ENCODE measurements at regions not wholly inside any gene's neighbourhood (a gene's known extent, or its start where the extent isn't known, plus 50 kb on each side); places are given as distances from the start of the nearest gene placed in this dataset.

DNA sequence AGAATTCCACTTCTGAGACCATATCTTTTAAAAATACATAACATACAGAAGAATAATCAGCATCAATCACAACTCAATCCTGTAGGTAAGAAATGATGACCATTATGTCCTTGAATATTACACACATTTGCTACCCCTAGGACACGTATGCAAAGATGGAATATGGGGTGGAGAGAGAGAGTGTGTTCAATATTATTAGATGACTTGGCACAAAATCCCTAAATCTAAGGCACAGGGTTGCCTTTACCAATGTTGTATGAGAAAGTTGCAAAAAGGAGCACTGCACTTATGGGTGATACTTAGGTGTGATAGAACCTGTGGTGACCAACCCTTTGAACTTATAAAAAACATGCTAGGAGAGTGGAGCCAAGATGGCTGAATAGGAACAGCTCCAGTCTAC lies 326.2 kb upstream of the FSHR start:
- DNase-seq, result no peak

DNA sequence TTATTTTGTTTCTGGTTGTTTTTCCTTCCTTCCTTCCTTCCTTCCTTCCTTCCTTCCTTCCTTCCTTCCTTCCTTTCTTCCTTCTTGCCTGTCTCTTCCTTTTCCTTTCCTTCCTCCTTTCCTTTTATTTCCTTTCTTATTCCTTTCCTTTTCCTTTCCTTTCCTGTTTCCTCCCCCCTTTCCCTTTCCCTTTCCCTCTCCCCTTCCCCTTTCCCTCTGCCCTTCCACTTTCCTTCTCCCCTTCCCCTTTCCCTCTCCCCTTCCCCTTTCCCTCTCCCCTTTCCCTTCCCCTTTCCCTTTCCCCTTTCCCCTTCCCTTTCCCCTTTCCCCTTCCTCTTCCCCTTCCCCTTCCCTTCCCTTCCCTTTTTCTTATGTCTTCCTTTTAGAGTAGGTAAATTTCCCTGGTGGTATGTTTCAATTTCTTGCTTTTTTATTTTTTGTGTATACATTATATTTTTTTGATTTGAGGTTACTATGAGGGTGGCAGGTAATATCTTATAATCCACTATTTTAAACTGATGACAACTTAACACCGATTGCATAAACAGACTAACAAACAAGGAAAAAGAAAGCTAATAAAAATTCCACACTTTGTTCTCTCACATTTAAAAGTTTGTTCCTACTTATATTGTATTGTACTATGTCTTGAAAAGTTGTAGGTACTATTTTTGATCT lies 311.0 kb upstream of the FSHR start:
- DNase-seq, result no peak

DNA sequence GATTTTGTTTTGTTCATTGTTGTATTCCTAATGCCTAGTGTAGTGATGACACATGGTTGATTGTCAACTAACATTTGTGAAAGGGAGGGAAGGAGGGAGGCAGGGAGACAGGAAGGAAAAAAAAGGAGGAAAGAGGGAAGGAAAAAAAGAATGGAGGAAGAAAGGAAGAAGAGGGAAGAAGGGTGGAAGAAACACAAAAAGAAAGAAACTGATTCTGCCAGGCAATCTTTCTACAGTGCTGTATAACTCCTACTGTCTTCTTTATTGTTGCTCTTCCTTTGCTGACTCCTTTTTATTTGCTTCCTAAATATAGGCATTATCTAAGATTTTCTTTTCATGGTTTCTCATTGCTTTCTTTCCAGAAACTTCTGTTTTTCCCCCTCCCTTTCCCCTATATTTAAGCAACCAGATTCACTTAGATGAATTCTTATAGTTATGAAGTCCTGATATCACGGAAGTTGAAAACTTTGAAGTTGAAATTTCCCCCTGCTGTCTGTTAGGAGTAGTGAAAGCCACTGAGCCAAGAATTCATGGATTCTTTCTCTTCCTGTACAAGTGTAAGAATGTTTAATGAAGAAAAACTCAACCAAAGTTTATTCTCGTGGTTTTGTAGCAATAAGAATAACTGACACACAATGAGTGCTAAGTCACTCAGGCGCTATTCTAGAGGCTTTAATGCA lies 305.1 kb upstream of the FSHR start:
- DNase-seq, result no peak

DNA sequence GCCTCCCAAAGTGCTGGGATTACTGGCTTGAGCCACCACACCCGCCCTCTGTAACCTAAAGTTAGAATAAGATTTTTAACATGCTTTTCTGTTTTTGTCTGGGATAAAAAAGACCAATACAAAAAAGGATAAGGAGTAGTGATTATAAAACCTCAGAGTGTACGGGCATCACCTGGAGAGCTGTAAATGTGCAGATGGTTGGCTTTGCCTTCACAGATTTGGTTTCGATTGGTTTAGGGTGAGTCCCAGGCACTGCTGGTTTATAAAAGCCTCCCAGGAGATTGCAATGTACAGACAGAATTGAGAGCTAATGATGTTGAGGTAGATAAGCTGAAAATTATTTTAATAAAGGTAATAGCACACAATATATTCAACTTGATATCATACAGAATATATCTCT lies 289.7 kb upstream of the FSHR start:
- no peak for DNase-seq

DNA sequence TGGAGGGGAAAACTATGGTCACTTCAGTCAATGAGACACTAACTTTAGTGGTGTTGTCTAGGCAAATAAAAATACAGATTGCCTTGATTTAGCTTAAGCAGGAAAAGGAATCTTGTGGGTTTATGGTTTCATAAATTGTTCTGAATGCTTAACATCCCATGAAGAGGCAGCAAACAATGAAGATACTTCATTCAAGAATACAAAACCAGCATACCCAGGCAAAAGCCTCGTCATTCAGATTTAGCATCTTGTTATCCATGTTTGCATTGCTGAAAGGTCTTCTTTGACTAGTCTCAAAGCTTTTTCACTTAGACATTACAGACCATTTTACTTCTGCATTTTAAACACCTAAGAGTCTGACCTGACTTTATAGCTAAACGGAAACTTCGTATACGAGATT lies 272.7 kb upstream of the FSHR start:
- DNase-seq, result no peak

DNA sequence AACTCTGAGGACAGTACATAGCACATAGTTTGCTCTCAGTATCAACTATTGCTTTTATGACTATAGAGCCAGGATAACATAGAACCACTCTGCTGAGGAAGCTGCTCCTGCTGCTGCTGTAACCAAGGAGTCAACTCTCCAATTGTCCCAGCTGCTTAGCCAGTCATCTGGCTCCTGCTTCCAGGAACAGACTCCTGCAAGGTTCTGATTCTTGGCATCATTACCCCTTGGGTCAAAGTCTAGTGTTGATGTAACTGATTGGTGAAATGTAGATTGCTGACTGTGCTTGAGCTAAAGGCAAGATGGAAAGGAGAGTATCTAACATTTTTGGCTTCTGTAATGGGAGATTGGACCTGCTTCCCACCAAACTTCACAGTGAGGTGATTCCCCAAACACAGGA lies 261.9 kb upstream of the FSHR start:
- no peak for DNase-seq

DNA sequence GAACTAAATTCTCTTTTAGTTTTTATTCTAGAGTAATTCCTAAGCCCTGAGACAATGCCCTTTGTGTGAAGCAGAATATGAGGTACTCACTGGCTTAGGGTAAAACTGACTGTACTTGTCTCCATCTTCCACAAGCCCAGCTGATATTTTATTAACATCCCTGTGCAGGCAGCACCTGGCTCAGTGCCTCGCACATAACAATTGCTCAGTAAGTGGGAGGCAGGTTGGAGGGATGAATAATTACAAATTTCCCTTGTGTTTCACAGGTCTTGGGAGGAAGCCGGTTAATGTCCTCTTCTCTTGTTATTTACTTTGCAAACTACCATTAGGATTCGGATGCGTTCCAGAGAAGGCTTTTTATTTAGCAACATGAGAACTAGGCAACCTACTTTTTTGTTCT lies 249.8 kb upstream of the FSHR start:
- no peak for DNase-seq

DNA sequence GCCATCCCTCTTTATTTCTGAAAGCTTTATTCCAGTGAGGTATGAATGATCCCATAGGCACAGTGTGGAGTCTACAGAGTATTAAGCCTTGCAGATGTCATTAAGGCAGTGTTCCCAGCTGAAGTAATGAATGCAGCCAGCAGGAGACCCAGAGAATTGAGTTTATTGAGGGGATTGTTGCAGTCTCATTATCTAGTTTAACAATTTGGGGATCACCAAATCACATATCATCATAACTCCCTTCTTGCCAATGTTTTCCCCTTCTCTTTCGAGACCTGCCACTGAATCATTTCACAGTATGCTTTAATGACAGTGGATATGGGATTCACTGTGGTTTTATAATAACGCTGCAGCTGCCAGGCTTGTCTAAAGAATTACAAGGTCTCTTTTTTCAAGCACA lies 249.3 kb upstream of the FSHR start:
- DNase-seq, result no peak

DNA sequence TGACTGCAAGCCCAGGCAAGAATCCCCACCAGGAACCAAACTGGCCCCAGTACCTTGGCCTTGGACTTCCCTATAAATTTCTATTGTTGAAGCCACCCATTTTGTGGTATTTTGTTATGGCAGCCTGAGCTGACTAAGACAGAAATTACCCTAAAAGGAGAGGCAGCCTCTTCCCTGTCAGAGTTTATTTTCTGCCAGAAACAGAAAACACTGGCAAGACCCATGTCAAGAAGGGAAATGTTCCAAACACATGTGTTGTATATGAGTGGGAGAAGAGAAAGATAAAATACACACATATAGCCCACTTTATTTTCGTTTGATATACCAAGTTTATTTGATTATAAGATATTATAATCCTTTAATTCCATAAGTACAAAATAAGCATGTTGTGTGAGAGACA lies 225.1 kb upstream of the FSHR start:
- DNase-seq, result no peak

DNA sequence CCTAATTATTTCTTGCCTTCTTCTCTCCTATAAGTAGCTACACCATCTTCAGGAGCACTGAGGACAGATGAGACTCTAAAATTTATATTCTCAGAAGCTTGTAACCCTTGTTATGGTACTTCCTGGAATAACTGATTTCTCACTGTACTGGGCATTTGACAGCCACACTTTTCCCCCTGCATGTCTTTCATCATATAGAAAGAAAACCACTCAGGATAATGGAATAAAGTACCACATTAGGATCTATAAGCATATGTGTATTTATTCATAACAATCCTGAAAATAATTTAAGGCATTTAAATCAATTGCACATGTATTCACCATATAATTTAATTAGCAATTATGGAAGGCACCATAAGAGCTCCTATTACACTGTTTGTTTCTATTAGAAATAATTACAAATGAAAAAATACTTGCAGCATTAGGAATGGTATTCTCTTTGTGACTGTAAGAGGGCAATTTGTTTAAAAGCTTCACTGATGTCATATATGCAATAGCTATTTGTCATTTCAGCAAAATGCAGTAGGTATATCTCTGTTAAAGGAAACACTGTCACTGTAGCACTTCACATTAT lies 216.9 kb upstream of the FSHR start:
- no peak for DNase-seq

DNA sequence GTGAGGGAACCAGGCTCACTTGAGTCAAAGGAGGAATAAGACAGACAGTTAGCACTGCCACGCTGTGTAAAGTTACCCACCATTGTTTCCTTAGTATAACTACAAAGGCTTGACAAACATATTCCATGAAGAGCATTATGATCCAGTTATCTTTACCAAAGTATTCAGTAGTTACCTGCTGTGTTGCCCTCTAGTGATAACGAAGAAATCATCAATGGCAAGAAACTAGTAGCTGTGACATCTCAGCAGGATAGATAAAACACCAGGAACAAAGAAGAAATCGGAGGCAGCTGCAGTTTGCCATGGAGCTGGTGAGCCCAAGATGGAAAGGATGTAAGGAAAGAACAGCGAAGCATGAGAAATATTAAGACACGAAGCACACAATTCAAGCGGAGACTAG lies 215.3 kb upstream of the FSHR start:
- no peak for DNase-seq

DNA sequence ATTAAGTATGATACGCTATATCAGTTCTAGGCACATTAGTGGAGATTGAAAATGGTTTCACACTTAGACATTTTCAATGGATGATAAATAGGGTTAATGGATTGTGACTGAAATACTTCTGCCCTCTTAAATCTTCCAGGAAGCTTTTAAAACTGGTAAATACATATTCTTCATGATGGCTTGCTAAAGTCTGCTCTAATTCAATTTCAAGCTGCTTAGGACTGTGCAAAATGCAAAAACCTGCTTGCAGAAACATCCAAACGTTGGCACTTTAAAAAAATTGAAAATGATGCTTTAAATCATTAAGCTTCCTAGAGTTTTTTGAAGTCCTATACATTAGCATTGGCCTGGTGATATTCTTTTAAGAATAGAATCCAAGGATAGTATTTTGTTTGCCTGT lies 214.8 kb upstream of the FSHR start:
- no peak for DNase-seq

DNA sequence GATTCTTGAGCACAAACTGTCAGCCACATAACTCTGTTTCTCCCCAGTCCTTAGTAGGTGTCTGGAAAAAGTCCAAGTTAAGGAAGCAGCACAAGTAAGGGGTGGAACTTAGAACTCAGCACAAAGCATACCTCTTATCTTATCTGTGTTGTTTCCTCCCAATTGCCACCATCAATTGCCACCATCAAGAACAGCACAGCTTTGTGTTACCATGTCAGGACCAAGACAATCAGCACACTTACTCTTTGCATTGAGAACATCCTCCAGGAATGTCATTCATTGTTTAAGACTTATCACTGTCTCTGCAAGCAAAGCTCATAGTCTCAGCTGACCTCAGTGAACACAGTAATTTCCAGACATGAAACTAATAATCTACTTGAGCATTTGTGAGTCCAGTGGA lies 212.7 kb upstream of the FSHR start:
- no peak for DNase-seq

DNA sequence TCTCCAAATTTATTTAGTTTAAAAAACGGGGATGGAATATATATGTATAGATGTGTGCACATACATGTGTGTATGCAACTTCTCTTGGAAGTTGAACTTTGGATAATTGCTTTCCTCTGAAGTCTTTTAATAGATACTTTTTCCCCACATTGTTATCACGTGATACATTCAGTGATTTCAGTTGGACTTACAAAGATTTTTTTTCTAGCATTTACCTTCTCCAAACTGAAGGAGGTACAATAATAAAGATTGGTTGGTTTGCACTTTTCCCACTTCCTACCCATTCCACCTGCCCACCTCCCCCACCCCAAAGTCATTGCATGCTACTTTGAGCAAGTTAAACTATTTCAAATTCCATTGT lies 206.1 kb upstream of the FSHR start:
- DNase-seq, result no peak

DNA sequence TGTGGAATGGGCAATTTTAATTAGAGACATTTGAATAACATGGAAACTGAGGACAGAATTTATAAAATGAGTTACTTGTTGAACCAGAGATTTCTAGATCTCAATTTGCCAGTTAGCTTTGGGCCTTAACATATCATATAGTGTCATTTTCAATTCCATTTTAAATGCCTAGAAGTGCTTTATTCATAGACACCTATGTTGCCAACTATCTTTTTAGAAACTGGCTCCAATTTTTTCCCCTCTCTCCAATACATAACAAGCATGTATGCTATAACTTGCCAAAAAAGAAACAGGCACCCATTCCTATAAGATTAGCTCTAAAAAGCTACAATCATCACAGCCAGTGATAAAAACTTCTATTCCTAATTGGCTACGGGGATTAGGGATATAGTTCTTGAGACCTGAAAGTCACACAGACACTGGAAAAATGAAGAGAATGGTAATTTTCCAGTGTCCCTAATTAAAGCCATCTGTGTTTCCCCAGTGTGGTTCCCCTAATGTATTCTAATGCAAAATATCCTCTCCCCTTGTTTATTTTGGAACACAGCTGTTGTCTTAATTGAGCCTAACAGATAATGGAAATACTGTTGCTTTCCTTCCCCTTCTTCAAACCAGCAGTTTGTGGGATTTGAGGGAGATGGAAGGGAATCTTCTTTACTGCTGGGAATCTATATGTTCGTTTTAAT lies 205.5 kb upstream of the FSHR start:
- DNase-seq, result no peak

DNA sequence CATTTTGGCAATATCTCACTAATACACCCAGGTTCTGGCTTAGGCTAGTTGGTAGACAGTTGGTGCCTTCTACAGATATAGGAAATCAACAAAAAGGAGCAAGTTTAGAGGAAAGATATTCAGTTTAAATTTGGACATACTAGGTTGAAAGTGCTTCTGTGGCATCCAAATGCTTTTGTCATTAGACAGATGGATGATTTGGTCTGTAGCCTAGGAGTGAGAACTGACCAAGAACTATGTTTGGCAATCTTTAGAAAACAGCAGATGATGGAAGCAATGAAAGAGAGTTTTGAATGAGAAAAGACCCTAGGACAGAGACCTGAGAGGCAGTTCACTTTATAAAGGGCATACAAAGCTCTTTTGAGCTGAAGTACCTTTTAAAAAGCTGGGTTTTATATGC lies 201.3 kb upstream of the FSHR start:
- no peak for DNase-seq

DNA sequence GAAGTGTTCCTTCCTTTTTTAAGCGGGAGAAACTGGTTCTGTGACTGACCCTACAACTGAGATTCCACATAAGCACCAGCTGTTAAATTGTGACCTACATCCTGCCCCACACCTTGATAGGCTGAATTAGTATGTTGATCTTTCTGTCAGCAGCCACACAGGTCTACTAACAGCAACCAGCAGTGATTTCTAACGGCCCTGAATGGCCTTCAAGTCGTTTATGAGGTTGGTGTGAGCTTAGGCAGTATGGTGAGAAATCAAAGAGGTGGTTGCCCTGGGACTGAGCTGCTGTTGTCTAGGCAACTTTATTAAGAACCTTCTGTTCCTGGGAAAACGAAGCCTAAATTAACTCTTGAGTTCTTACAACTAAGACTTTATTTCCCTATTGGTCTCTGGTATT lies 197.2 kb upstream of the FSHR start:
- no peak for DNase-seq

DNA sequence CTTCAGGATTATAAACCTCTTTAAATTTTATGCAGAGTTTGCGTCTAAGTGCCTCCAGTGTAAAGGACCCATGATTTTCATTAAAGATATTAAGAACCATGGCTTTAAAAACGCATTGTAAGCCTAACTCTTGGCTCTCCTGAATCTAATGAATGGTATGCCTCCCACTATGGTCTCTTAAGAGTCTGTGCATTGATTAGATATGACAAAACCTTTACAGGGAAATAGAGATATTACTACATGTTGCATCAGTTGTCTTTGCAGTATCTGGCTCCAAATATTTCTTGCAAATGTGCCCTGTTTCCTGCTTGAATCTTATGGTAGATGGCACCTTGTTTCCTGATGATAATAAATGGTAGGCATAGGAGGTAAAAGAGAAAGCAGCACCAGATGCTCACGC lies 189.3 kb upstream of the FSHR start:
- no peak for DNase-seq

DNA sequence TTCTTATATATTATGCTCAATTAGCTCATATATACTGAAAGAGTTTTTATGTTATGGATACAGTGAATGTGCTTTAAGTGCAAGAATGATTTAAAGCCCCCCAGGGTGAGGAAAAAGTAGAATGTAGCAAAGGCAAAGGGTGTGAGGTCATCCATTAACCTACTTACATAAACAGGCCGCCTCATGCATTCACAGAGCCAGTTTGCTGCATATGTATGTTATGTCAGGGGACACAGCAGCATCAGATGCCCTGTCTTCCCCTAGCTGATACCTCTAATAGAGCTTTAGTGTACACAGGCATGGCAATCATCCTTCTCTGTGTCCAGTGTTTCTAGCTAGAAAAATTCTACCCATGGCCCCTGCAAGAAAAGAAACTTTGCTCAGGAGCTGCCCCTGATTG lies 187.8 kb upstream of the FSHR start:
- DNase-seq, result no peak

DNA sequence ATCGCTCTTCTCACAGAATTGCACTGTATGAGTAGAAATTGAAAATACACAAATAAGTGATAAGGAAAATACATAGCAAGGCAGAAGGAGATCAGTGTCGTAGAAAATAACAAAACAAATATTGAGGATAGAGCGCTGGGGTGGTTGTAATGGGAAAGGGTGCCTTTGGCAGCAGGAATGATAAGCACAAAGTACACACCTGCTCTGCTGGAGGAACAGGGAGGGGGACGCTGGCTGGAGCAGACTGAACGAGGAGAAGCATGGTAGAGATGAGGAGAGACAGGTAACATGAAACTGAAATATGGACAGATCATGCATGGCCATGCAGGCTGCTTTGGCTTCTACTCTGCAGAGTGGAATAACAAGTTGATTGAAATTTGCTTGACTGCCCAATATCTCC lies 181.2 kb upstream of the FSHR start:
- DNase-seq, result no peak

DNA sequence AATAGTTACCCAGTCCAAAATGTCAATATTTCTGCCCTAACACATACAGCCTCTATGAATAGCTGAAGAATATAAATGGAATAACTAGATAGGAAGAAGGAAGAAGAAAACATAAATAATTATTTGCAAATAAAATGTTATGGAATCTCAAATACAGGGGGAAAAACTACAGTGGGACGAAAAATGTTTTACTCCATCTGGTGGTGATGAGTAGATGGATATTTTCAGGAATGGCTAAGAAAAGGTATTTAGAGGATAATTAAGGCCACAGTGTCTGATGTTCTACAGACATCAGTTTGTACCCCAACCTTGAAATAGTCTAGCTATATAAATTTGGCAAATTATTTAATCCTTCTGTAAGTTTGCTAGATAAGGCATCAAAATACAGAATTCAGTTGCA lies 178.1 kb upstream of the FSHR start:
- DNase-seq, result no peak

DNA sequence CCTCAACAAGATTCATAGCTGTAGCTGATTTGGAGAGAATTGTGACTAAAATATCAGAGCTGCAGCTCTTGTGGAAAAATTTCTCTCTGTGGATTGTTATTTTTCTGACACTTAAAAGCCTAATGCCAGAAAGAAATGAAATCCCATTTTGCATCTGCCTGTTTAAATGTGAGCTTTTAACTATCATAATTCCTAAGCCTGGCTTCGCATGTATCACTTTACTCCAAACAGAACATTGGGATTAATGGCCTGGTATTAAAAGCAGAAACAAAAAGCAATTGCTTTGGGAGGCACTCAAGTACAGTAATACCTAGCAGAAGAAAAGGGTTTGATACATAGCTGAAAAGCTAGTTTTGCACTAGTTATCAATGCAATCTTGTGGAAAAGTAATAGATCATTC lies 164.2 kb upstream of the FSHR start:
- DNase-seq, result no peak

DNA sequence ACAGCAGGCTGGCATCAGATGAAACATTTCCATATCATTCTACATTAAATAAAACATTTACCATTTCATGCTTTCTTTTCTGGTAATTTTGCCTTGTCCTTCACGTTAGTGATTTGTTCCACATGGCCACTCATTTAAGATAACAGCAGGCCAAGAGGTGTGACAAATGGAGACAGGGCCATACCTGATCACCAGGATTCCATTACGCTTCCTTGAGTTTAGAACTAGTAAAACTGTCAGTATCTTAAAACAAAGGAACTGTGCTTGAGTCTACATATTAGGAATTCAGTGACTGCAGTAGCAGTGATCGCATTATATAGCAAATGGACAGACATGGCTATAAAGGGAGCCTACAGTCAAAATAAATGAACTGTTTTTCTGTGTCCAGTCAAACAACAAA lies 155.1 kb upstream of the FSHR start:
- DNase-seq, result no peak

DNA sequence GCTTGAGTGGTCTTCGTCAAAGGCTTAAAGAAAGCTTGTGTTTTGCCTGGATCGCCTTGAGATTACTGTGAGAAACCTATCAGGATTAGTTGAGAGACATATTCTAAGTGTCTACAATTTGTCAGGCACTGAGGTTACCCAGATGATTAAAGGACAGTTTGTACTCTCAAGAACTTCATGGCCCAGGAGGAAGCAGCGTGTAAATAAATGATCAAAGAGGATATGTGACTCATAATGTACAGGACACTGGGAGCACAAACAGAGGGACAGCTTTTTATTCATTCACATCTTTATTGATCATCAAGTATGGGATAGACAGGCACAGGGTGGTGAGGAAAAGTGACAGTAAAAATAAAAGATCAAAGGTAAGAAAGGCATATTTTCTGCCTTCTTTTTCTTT lies 152.6 kb upstream of the FSHR start:
- no peak for DNase-seq
